HepG2 (cell line): ENCODE measurements at regions not wholly inside any gene's neighbourhood (a gene's known extent, or its start where the extent isn't known, plus 50 kb on each side); places are given as distances from the start of the nearest gene placed in this dataset.

ENCODE experiments used
- FOXP1 ChIP-seq, 2 experiments: fragments of 450-650 bp in 1 of 2; IDR thresholded peaks; 2 replicates each; pipeline ENCODE4 v1.6.1; 2017 to 2018; ENCODE audit warnings: antibody characterized with exemption in 1 of 2
- GATAD1 ChIP-seq: IDR thresholded peaks from 2 replicates; pipeline ENCODE4 v1.6.1; 2016; ENCODE audit warnings: missing genetic modification reagents, missing compliant biosample characterization
- MBD4 ChIP-seq: IDR thresholded peaks from 2 replicates; pipeline ENCODE4 v1.6.1; 2012; ENCODE audit warnings: low read length, inconsistent platforms, borderline replicate concordance
- TFE3 ChIP-seq: IDR thresholded peaks from 2 replicates; pipeline ENCODE4 v1.6.1; 2016
- ZNF737 ChIP-seq: sonication (generic); formaldehyde crosslinking; IDR thresholded peaks from 2 replicates; pipeline ENCODE4 v1.5.0; 2020; ENCODE audit warnings: missing genetic modification reagents, mild to moderate bottlenecking, borderline replicate concordance
- ZNF749 ChIP-seq: sonication (generic); formaldehyde crosslinking; IDR thresholded peaks from 2 replicates; pipeline ENCODE4 v1.8.0; 2022; ENCODE audit warnings: mild to moderate bottlenecking, missing genetic modification reagents, moderate library complexity, borderline replicate concordance
- TF ChIP-seq, protein P1 (sequence below): sonication (generic); formaldehyde crosslinking; IDR thresholded peaks from 2 replicates; pipeline ENCODE4 v1.4.0; 2020; ENCODE audit warnings: missing genetic modification reagents, borderline replicate concordance
- TF ChIP-seq, protein P2 (sequence below): sonication (generic); formaldehyde crosslinking; conservative IDR thresholded peaks from 2 replicates; pipeline ENCODE4 v1.4.0; 2020; ENCODE audit warnings: missing genetic modification reagents
- TF ChIP-seq, protein P3 (sequence below): sonication (generic); formaldehyde crosslinking; IDR thresholded peaks from 2 replicates; pipeline ENCODE4 v1.4.0; 2020; ENCODE audit warnings: missing genetic modification reagents

DNA sequence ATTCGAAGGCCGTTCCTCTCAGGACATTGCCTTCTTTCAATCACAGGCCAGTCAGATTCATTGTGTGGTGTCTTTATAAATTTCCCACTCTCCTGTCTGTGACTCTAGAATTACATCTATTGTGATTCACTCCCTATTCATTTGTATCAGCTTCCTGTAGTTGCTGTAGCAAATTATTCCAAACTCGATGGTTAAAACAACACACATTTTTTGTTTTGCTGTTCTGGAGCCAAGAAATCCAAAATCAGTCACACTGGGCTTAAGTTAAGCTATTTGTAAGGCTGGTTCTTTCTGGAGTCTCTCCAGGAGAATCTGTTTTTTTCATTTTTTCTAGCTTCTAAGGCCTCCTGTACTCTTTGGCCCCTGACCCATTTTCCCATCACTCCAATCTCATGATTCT, 1487.0 kb upstream of the SLC10A2 start (continued):
- TF ChIP-seq, protein P1, sequence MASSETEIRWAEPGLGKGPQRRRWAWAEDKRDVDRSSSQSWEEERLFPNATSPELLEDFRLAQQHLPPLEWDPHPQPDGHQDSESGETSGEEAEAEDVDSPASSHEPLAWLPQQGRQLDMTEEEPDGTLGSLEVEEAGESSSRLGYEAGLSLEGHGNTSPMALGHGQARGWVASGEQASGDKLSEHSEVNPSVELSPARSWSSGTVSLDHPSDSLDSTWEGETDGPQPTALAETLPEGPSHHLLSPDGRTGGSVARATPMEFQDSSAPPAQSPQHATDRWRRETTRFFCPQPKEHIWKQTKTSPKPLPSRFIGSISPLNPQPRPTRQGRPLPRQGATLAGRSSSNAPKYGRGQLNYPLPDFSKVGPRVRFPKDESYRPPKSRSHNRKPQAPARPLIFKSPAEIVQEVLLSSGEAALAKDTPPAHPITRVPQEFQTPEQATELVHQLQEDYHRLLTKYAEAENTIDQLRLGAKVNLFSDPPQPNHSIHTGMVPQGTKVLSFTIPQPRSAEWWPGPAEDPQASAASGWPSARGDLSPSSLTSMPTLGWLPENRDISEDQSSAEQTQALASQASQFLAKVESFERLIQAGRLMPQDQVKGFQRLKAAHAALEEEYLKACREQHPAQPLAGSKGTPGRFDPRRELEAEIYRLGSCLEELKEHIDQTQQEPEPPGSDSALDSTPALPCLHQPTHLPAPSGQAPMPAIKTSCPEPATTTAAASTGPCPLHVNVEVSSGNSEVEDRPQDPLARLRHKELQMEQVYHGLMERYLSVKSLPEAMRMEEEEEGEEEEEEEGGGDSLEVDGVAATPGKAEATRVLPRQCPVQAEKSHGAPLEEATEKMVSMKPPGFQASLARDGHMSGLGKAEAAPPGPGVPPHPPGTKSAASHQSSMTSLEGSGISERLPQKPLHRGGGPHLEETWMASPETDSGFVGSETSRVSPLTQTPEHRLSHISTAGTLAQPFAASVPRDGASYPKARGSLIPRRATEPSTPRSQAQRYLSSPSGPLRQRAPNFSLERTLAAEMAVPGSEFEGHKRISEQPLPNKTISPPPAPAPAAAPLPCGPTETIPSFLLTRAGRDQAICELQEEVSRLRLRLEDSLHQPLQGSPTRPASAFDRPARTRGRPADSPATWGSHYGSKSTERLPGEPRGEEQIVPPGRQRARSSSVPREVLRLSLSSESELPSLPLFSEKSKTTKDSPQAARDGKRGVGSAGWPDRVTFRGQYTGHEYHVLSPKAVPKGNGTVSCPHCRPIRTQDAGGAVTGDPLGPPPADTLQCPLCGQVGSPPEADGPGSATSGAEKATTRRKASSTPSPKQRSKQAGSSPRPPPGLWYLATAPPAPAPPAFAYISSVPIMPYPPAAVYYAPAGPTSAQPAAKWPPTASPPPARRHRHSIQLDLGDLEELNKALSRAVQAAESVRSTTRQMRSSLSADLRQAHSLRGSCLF (CRISPR knock-in tag) = no peak
- TF ChIP-seq, protein P2, sequence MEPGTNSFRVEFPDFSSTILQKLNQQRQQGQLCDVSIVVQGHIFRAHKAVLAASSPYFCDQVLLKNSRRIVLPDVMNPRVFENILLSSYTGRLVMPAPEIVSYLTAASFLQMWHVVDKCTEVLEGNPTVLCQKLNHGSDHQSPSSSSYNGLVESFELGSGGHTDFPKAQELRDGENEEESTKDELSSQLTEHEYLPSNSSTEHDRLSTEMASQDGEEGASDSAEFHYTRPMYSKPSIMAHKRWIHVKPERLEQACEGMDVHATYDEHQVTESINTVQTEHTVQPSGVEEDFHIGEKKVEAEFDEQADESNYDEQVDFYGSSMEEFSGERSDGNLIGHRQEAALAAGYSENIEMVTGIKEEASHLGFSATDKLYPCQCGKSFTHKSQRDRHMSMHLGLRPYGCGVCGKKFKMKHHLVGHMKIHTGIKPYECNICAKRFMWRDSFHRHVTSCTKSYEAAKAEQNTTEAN (CRISPR knock-in tag) = no peak
- no peak for TF ChIP-seq FOXP1 (IDR thresholded peaks at IDR 0.05)
- no peak for TF ChIP-seq FOXP1 (CRISPR knock-in tag; IDR thresholded peaks at IDR 0.05)
- TF ChIP-seq GATAD1 (CRISPR knock-in tag) = no peak
- TF ChIP-seq ZNF737 (CRISPR knock-in tag) = no peak
- no peak for TF ChIP-seq TFE3
- TF ChIP-seq, protein P3, sequence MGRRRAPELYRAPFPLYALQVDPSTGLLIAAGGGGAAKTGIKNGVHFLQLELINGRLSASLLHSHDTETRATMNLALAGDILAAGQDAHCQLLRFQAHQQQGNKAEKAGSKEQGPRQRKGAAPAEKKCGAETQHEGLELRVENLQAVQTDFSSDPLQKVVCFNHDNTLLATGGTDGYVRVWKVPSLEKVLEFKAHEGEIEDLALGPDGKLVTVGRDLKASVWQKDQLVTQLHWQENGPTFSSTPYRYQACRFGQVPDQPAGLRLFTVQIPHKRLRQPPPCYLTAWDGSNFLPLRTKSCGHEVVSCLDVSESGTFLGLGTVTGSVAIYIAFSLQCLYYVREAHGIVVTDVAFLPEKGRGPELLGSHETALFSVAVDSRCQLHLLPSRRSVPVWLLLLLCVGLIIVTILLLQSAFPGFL = no peak
- no peak for TF ChIP-seq MBD4
- TF ChIP-seq ZNF749 (CRISPR knock-in tag) = no peak
